ENCODE measurements at regions not wholly inside any gene's neighbourhood (a gene's known extent, or its start where the extent isn't known, plus 50 kb on each side); places are given as distances from the start of the nearest gene placed in this dataset.
"Not testable (repeated sequence)": the region's sequence is repeated elsewhere in the genome, so short reads cannot be mapped to it uniquely, and the experiment has no call there.

DNA sequence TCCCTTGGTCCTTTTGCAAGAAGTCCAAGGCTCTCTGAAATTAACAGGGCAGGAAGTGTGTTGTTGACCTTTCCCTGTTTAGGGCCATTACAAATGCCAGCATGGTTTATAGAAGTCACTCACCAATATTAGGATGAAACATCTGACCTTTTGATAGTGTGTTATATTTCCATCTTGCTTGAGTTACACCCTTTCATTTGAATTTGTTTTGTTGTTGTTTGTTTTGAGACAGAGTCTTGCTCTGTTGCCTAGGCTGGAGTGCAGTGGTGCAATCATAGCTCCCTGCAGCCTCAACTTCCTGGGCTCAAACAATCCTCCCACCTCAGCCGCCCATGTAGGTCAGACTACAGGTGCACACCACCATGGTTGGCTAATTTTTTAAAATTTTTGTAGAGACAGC, 241.1 kb upstream of the USP9Y start:
- no peak for DNase-seq

DNA sequence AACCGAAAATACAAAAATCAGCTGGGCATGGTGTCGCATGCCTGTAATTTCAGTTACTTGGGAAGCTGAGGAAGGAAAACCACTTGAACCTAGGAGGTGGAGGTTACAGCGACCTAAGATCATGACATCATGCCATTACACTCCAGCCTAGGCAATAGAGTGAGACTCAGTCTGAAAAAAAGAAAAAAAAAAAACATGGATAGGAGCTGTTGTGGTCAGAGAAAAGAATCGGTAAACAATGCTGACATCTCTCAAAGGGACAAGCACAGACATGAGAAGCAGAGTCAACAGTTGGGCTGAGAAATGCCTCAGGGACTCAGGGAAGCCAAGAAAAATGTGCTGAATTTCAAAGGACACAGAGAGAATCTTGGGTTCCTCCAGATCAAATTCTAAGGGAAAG, 236.9 kb upstream of the USP9Y start:
- DNase-seq: no peak

DNA sequence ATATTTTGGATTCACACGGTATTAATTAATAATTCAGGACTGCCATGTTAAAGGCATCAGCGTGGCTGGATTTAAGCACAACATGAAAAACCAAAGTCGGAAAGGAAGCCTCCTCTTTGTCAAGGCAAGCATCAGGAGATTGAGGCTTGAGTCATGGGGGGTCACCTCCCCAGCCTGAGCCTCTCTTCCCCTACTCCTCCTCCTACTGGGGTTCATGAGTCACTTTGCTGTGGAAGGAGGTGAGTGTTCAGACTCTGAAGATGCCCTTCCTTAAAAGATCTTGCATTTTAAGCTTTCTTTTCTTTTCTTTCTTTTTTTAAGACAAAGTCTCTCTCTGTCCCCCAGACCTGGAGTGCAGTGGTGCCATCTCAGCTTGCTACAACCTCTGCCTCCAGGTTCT, 235.3 kb upstream of the USP9Y start:
- DNase-seq: no peak

DNA sequence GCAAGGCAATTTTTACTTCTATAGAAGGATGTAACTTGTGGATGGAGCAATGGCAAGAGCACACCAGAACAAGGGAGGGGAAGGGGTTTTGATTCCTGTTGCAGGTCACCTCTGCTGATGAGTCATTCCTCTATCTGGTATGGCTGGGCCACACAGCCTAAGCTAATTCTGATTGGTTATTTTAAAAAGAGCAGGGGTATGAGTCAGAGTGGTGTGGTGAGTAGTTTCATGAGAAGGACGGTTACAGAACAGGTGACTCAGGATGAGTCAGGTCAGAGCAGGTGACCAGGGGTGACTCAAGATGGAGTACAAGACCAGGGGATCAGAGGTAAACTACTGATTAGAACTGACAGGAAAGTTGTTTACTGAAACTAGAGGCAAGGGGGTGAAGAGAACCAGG, 231.9 kb upstream of the USP9Y start:
- no peak for DNase-seq

DNA sequence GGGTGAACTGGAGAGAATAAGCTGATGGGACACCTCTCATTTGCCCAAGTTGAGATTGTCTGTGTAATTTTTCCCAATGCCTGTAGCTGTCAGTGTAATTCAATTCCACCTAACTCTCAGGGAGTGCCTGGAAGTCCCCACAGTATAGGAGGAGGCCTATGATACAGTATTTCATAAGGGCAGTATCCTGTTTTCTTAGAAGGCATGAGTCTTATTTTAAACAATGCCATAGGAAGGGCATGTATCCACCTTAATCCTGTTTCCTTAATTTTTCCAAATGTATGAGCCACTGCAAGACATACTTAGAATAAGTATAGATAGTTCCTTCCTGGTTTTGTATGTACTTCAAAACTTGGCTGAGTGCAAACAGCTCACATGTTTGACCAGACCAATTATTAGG, 226.6 kb upstream of the USP9Y start:
- DNase-seq: no peak

DNA sequence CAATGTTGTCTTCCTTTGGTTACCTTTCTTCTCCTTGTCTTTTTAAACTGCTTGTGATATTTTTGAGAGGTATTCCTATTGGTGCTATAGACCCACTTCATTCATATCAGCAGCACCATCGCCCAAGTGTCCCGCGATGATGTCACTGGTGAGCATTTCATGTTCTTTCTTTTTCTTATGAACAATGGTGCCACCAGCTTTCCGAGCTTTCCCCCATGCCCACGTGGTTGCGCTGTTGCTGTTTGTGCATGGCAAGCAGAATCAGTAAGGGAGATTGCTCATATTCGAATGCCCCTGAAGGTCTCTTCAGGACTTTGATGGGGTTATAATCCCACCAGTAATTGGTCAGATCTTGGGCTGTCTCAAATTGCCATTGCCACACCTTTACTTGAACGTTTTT, 221.6 kb upstream of the USP9Y start:
- no peak for DNase-seq

DNA sequence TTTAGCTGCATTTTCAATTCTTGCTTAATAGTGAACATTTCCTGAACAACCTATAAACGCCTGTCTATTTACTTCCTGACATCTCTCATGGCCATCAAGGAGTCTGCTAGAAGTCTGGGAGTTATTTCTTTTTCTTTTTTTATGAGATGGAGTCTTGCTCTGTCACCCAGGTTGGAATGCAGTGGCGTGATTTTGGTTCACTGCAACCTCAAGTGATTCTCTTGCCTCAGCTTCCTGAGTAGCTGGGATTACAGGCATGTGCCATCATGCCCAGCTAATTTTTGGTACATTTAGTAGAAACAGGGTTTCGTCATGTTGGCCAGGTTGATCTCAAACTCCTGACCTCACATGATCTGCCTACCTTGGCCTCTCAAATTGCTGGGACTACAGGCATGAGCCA, 217.6 kb upstream of the USP9Y start:
- DNase-seq: no peak

DNA sequence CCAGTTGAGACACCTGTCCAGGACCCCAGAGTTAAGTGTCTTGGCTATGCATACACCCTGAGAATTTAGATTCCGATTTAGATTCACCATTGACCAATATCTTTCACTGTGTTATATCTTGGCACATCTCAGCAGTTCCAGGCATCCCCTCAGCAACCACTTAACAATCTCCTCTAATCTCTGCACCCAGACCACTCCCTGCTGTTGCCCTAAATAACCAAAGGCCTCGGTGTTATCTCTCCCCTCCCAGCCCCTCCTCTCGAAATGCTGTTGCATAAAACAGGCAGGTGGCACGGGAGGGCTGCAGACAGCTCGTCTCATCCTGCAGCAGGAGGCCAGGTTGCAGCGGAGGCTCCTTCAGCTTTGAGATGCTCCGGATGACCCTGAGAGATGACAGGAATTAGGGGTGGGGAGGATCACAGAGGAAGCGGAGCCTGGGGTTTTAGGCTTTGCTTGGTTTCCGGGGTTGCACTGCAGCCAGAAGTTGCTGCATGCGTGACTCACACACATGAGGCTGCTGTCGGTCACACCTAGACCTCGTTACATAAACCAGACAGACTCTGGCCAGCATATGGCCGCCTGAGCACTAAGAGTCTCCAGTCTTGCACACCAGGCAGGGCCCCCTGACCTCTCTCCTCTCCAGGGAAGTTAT, 210.3 kb upstream of the USP9Y start:
- no peak for DNase-seq

DNA sequence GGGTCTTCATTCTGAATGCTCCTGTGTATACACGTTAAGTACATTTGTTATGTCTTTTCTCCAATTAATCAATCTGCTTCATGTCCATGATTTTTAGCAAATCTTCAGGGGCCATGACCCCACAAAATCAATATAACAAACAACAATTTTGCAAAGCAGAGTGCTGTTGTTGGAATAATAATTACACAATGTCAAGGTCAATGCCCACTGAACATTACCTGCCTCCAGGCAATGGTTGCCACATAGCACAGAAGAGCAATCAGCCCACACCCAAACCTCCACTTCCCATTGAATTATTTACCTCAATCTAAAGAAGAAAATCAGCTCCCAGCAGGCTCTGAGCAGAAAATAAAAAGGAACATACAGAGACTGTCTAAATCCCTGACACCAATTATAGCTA, 208.8 kb upstream of the USP9Y start:
- no peak for DNase-seq

DNA sequence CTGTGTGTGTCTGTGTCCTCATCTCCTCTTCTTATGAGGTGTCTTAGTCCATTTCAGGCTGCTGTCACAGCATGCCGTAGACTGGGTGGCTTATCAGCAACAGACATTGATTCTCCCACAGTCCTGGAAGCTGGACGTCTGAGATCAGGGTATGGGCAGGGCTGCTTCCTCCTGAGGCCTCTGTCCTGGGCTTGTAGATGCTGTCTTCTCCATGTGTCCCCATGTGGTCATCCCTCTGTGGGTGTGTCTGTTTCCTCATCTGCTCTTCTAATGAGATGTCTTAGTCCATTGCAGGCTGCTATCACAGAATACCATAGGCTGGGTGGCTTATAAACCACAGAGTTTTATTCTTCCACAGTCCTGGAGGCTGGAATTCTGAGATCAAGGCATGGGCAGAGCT, 205.0 kb upstream of the USP9Y start:
- no peak for DNase-seq

DNA sequence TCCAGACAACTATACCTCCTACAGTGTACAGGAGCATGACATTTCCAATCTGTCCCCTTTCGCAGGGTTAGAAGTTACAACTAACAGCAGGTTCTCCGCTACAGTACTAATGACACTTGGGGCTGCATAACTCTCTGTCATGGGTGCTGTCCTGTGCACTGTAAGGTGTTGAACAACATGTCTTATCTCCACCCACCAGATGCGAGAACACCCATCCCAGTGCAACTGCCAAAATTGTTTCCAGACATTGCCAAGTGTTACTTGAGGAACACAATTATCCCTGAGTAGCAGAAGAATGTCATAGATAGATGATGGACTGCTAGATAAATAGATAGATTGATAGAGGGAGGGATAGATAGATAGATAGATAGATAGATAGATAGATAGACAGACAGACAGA, 200.9 kb upstream of the USP9Y start:
- no peak for DNase-seq

DNA sequence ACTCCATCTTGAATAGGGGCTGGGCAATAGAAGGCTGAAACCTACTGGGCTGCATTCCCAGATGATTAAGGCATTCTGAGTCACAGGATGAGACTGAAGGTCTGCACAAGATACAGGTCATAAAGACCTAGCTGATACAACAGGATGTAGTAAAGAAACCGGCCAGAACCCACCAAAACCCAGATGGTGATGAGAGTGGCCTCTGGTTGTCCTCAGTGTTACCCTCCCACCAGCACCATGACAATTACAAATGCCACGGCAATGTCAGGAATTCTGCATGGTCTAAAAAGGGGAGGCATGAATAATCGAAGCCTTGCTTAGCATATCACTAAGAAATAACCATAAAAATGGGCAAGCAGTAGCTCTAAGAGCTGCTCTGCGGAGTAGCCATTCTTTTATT, 197.0 kb upstream of the USP9Y start:
- not testable (repeated sequence) for DNase-seq

DNA sequence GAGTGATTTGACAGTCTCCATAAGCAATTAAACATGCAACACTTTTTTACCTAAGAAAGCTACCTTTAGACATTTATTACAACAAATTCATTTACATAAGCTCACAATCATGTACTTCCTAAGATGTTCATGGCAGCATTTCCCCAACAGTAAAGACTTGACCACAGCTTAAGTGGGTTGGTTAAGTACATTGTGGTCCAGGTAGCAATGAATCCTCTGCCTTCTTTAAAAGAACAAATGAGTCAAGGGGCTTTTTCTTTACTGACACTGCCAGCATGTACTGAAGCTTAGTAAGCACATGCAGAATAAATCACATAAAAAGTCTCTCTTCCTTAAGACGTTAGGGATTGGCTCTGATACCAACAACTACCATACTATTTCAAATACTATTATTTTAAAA, 183.7 kb upstream of the USP9Y start:
- no peak for DNase-seq

DNA sequence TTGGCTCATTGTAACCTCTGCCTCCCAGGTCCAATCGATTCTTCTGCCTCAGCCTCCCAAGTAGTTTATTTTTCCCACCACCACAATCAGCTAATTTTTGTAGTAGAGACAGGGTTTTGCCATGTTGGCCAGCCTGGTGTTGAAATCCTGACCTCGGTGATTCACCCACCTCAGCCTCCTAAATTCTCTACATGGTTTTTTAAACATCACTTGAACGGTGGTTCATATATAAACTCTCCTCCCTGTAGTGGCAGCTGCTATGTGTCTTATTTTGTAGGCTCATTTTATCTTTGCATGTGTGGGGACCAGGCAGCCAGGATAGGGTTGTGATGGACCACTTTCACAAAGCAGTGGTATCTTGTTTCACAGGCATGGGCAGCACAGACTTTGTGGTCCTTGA, 175.8 kb upstream of the USP9Y start:
- no peak for DNase-seq

DNA sequence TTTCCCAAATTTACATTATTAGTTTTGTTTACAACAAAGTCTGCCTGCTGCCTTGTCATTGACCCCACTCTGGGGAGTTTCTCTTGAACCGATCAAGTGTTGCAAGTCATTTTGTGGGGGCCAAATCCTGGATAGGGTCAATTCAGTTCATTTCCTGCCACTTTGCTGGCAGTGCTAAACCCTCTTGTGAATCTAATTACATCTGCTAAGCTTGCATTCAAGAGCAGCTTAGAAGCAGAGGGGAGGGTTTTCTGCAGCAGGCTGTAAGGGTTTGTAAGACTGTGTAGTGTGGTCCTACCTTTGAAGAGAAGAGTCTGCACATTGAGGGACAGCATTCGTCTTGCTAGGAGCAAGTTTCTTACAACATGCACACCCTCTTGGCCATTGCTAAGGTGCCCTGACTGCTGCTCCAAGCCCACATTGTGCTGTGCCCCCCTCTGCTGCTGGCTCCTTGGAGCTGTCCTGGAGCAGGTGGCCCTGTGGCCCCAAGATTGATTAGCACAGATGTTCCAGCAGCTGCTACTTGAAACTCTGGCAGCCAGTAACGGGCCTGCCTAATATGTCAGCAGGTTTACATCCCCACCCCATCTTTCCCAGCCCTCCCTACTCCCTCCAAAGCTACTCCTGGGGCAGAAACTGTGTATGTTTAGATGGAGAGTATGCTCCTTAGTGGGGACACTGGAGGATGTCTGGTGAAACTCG, 174.5 kb upstream of the USP9Y start:
- no peak for DNase-seq

DNA sequence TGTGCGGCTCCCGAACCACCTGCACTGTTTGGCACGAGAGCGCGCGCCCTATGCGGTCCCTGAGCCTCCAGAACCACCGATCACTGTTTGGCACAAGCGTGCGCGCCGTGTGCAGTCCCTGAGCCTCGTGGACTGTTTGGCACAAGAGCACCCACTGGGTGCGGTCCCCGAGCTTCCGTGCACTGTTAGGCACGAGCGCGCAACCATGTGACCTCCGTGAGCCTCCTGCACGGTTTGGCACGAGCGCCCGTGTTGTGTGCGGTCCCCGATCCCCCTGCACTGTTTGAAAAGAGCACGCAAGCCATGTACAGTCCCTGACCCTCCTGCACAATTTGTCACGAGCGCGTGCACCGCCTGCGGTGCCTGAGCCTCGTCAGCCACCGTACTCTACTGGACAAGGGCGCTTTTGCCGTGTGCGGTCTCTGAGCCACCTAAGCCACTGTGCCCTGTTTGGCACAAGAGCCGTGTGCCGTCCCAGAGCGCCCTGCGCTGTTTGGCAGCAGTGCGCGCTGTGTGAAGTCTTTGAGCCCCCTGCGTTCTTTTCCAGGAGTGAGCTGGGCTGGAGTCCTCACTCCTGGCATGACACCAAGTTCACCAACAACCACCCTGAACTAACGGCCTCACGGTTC, 163.7 kb upstream of the USP9Y start:
- DNase-seq: no peak

DNA sequence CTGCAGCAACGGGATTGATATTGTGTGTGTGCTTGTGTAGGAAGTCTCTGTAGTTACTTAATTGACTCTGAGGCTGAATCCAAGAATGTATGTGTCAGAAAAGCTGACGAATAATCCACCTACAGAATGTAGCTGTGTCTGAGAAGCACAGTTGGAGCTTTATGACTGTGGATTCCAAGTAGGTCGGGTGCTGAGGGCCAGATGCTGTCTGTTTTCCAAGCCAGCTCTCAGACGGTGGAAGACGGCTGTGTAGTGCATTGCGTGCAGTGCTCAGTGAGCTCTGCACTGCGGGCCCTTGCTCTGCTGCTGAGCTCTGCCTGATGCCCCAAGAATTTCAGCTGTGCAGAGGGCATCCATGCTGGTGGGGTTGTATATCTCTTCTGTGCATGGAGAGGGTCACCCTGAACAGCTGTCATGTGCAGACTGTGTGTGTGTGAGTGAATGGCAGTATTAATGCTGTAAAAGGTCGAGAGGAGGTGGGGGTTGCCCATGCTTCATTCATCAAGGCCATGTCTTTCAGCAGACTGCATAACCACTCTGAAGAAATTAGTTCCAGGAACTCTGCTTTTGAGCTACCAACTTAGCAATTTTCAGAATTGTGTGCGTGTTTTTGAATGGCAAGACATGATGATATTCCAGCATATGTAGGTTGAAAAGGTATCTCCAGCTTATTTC, 154.1 kb upstream of the USP9Y start:
- no peak for DNase-seq

DNA sequence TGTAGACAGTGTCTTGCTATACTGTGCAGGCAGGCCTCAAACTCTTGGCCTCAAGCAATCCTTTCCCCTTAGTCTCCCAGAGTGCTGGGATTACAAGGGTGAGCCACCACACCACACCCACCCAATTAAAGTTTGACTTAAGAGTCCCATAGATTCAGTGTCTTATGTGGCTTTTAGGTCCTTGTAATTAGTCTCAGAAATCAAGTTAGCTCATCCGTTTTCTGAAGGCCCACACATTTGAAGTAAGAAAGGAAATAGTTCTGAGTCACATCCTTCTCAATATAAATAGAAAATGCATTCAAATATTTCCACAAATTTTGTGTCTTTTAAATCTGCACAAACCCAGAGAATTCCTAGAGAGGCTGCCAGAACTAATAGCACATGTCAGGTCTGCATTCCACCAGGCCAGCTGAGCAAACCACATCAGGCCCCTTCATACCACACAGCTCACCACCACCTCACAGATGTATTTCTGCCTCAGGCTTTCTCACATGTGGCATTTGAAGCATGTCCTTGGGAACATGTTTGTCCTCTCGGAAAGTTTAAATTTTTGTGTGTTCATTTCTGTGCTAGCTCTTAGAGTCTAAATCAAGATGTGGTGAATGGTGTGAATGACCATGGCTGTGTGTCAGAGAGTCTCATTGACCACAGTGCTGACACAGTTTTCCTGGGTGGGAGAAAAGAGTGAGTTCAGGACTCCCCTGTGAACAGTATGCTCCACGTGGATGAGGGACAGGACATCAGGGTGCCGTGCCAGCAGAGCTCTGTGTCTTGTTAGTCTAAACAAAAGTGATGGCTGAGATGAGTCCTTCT, 148.4 kb upstream of the USP9Y start:
- DNase-seq: no peak

DNA sequence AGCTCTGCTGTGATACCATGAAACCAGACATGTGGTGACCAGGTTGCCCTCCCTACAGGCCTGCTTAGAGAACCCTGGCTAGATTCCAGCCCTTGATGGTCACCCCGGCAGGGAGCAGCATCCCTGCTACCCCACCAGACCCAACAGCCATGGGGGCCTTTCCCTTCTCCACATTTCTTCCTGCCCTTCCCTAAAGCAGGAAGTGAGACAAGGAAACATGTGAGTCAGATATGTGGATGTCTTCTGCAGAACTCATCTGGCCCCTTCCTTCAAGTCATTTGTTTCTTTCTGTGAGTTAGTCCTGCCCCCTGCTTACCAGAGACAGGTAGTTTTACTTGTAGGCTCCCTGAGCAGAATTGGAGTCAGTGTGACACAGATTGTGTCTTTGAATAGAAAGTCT, 147.1 kb upstream of the USP9Y start:
- no peak for DNase-seq

DNA sequence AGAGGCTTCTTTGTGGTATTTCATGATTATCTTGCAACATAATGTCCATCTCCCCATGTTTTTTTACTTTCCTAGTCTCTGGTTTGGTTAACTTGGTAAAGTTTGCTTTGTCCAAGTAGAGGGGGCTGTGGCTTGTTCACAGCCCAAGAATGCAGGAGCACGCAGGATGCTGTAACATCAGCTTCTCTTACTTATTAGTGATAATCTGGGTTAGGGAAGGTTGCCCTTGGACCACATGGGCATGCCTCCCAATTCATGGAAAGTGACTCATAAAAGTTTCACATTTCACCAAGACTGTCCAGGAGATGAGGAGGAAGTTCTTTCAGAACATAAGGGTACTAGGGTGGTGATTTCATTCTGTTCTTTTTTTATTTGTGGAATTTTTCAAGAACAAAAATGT, 146.0 kb upstream of the USP9Y start:
- no peak for DNase-seq

DNA sequence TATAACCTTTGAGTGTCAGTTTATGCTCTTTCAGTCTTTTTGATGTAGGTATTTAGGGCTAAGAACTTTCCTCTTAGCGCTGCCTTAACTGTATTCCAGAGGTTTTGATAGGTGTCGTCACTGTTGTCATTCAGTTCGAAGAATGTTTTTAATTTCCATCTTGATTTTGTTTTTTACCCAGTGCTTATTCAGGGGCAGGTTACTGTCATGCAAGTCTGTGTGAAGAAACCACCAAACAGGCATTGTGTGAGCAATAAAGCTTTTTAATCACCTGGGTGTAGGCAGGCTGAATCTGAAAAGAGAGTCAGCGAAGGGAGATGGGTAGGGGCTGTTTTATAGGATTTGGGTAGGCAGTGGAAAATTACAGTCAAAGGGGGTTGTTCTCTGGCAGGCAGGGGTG, 142.0 kb upstream of the USP9Y start:
- no peak for DNase-seq

DNA sequence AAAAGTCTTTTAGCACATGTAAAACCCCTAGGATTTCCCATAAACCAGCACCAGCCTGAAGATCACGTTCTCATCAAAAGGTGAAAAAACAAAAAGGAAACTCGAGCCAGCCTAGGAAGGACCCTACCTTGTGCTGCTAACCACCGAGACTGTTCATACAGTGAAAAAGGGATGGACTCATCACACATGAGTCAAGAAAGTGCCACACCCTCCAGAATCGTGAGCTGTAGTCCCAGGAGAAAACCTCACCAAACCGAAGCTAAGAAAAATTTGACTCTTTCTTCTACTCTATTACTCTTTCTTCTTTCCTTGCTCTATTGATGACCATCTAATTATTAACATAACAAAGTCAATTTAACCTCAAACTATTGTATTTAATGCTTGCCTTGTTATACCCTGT, 124.8 kb upstream of the USP9Y start:
- DNase-seq: no peak

DNA sequence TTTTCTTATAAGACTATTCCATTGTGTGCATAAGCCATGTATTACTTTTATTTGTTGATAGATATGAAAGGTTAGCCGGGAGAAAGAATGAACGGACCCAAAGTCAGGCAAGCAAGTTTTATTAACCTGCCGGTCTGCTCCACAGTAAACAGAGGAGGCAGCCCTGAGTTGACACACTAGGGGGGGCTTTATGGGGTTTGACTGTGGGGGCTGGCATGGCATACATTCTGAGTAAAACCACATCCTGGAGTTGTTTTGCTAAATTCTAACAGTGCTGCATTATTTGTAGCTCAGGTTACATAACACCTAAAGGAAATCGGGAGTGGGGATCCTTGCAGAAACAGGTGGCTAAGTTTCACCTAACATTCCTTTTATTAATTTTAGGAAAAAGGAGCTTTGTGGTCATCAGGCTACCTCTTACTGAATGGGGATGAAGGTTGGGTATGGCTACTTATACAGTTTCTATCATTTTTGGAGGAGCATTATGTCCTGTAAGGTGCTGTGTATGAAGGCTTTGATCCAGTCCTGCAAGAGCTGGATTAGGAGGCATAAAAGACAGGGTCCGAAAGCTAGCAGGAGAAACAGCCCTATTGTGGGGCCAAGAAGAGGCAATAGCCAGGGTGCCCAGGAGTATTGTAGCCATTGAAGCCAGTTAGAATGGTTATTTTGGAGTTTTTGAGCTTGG, 107.4 kb upstream of the USP9Y start:
- no peak for DNase-seq
